ENCODE measurements at regions not wholly inside any gene's neighbourhood (a gene's known extent, or its start where the extent isn't known, plus 50 kb on each side); places are given as distances from the start of the nearest gene placed in this dataset.

- H3K4me3 ChIP-seq = no peak overlapping the region
- intact Hi-C loops (cut with DNase I) = no loop called here
- H3K27me3 ChIP-seq (ENCODE audit: low read depth) = no peaks in the 10 kb centered on the region
- DNase-seq (no peak), ATAC-seq (no peak)
- H3K27ac ChIP-seq = no peak overlapping the region
- no peaks in the 10 kb centered on the region for H3K4me1 ChIP-seq
- H3K36me3 ChIP-seq = no peaks in the 10 kb centered on the region
- TF ChIP-seq CTCF (IDR thresholded peaks at IDR 0.05) = no peak
- no peaks in the 10 kb centered on the region for H3K9me3 ChIP-seq
Measured at GRCh38 chr16:47886631-47887415, 269.0 kb downstream of the ABCC12 start.

- Histone ChIP-seq H3K9me3 (no peaks in the 10 kb centered on the region), H3K4me3 (no peak overlapping the region), H3K4me1 (no peaks in the 10 kb centered on the region), H3K27me3 (ENCODE audit: low read depth) (no peaks in the 10 kb centered on the region), H3K36me3 (no peaks in the 10 kb centered on the region), H3K27ac (no peak overlapping the region)
- intact Hi-C loops (cut with DNase I) = no loop called here
- ATAC-seq = no peak
- no peak for DNase-seq
- TF ChIP-seq CTCF (IDR thresholded peaks at IDR 0.05) = no peak
Measured at GRCh38 chr16:47886139-47886538, 269.7 kb downstream of the ABCC12 start.

GRCh38 chr16:47885489-47885888 is 270.3 kb downstream of the ABCC12 start:
- intact Hi-C loops (cut with DNase I) = no loop called here
- Histone ChIP-seq H3K9me3 (no peaks in the 10 kb centered on the region), H3K4me3 (no peak overlapping the region), H3K27ac (no peak overlapping the region), H3K27me3 (ENCODE audit: low read depth) (no peaks in the 10 kb centered on the region), H3K4me1 (no peaks in the 10 kb centered on the region), H3K36me3 (no peaks in the 10 kb centered on the region)
- DNase-seq (no peak), ATAC-seq (no peak)
- TF ChIP-seq CTCF (IDR thresholded peaks at IDR 0.05) = no peak

- intact Hi-C loops (cut with DNase I) = no loop called here
- ATAC-seq (no peak), DNase-seq (no peak)
- no peak for TF ChIP-seq CTCF (IDR thresholded peaks at IDR 0.05)
- no peaks in the 10 kb centered on the region for H3K9me3 ChIP-seq
- H3K4me1 ChIP-seq = no peaks in the 10 kb centered on the region
- H3K4me3 ChIP-seq = no peak overlapping the region
- H3K36me3 ChIP-seq = no peaks in the 10 kb centered on the region
- H3K27me3 ChIP-seq (ENCODE audit: low read depth) = no peaks in the 10 kb centered on the region
- H3K27ac ChIP-seq = no peak overlapping the region
Measured at GRCh38 chr16:47884116-47884725, 271.6 kb downstream of the ABCC12 start.

GRCh38 chr16:47881574-47881973 is 274.2 kb downstream of the ABCC12 start:
- TF ChIP-seq CTCF (IDR thresholded peaks at IDR 0.05) = no peak
- Histone ChIP-seq H3K27ac (no peak overlapping the region), H3K9me3 (no peaks in the 10 kb centered on the region), H3K4me1 (no peaks in the 10 kb centered on the region), H3K27me3 (ENCODE audit: low read depth) (no peaks in the 10 kb centered on the region), H3K36me3 (no peaks in the 10 kb centered on the region), H3K4me3 (no peak overlapping the region)
- intact Hi-C loops (cut with DNase I) = no loop called here
- DNase-seq (no peak), ATAC-seq (no peak)
